Stimulated activated naive CD8-positive, alpha-beta T cell treated with anti-CD3 and anti-CD28 coated beads, Interleukin-15, Interleukin-2, amounts not matched to agents 100 ng/mL and 50 ng/mL, for 24 hours (primary cell): ENCODE measurements at regions not wholly inside any gene's neighbourhood (a gene's known extent, or its start where the extent isn't known, plus 50 kb on each side); places are given as distances from the start of the nearest gene placed in this dataset.

Experiments used
- H3K27ac Mint-ChIP-seq: one replicate; pipeline ENCODE4 v1.8.0; 2021; ENCODE audit warnings: mild to moderate bottlenecking, mixed read lengths
- H3K27me3 Mint-ChIP-seq: one replicate; pipeline ENCODE4 v1.8.0; 2021; ENCODE audit warnings: mixed read lengths
- H3K36me3 Mint-ChIP-seq: one replicate; pipeline ENCODE4 v1.8.0; 2021; ENCODE audit warnings: low read depth, mixed read lengths
- H3K4me1 Mint-ChIP-seq: one replicate; pipeline ENCODE4 v1.8.0; 2021; ENCODE audit warnings: low read depth, mixed read lengths
- H3K4me3 Mint-ChIP-seq: one replicate; pipeline ENCODE4 v1.8.0; 2021; ENCODE audit warnings: mild to moderate bottlenecking, mixed read lengths
- H3K9me3 Mint-ChIP-seq: one replicate; pipeline ENCODE4 v1.8.0; 2021; ENCODE audit warnings: mixed read lengths

GRCh38 chr4:27861381-27861787, 1000.7 kb downstream of the STIM2 start:
- H3K4me1 Mint-ChIP-seq, result no peaks in the 10 kb centered on the region
- no peaks in the 10 kb centered on the region for H3K27me3 Mint-ChIP-seq
- H3K4me3 Mint-ChIP-seq, result no peak overlapping the region
- H3K9me3 Mint-ChIP-seq, result peaks cover 5% of the 10 kb centered on the region
- H3K27ac Mint-ChIP-seq, result no peak overlapping the region
- H3K36me3 Mint-ChIP-seq, result no peaks in the 10 kb centered on the region

- no peak overlapping the region for H3K4me3 Mint-ChIP-seq
- H3K4me1 Mint-ChIP-seq, result no peaks in the 10 kb centered on the region
- no peaks in the 10 kb centered on the region for H3K36me3 Mint-ChIP-seq
- peaks cover 7% of the 10 kb centered on the region for H3K9me3 Mint-ChIP-seq
- no peaks in the 10 kb centered on the region for H3K27me3 Mint-ChIP-seq
- H3K27ac Mint-ChIP-seq, result no peak overlapping the region
These were observed 1001.2 kb downstream of the STIM2 start for GRCh38 chr4:27861802-27862201.

GRCh38 chr4:27873596-27873995, 1013.0 kb downstream of the STIM2 start:
- no peak overlapping the region for H3K27ac Mint-ChIP-seq
- H3K27me3 Mint-ChIP-seq, result no peaks in the 10 kb centered on the region
- no peak overlapping the region for H3K4me3 Mint-ChIP-seq
- H3K36me3 Mint-ChIP-seq, result no peaks in the 10 kb centered on the region
- no peaks in the 10 kb centered on the region for H3K4me1 Mint-ChIP-seq
- H3K9me3 Mint-ChIP-seq, result peaks cover 19% of the 10 kb centered on the region

- no peak overlapping the region for H3K4me3 Mint-ChIP-seq
- no peaks in the 10 kb centered on the region for H3K36me3 Mint-ChIP-seq
- H3K9me3 Mint-ChIP-seq, result no peaks in the 10 kb centered on the region
- no peaks in the 10 kb centered on the region for H3K27me3 Mint-ChIP-seq
- H3K4me1 Mint-ChIP-seq, result no peaks in the 10 kb centered on the region
- no peak overlapping the region for H3K27ac Mint-ChIP-seq
These were observed 1021.1 kb downstream of the STIM2 start for GRCh38 chr4:27881705-27882104.

- Mint-ChIP-seq H3K9me3 (peaks cover 6% of the 10 kb centered on the region), H3K4me3 (no peak overlapping the region), H3K36me3 (no peaks in the 10 kb centered on the region), H3K4me1 (no peaks in the 10 kb centered on the region), H3K27ac (no peak overlapping the region), H3K27me3 (no peaks in the 10 kb centered on the region)
These were observed 1025.5 kb downstream of the STIM2 start for GRCh38 chr4:27886120-27886519.

GRCh38 chr4:27887646-27888045, 1027.0 kb downstream of the STIM2 start:
- Mint-ChIP-seq H3K4me1 (no peaks in the 10 kb centered on the region), H3K36me3 (no peaks in the 10 kb centered on the region), H3K27me3 (no peaks in the 10 kb centered on the region), H3K4me3 (no peak overlapping the region), H3K27ac (no peak overlapping the region), H3K9me3 (peaks cover 6% of the 10 kb centered on the region)

GRCh38 chr4:27888505-27888904, 1027.9 kb downstream of the STIM2 start:
- Mint-ChIP-seq H3K27me3 (no peaks in the 10 kb centered on the region), H3K36me3 (no peaks in the 10 kb centered on the region), H3K9me3 (peaks cover 7% of the 10 kb centered on the region), H3K4me1 (no peaks in the 10 kb centered on the region), H3K27ac (no peak overlapping the region), H3K4me3 (no peak overlapping the region)

GRCh38 chr4:27894951-27895350, 1034.3 kb downstream of the STIM2 start:
- H3K9me3 Mint-ChIP-seq, result peaks cover 11% of the 10 kb centered on the region
- H3K36me3 Mint-ChIP-seq, result no peaks in the 10 kb centered on the region
- H3K4me3 Mint-ChIP-seq, result no peak overlapping the region
- no peak overlapping the region for H3K27ac Mint-ChIP-seq
- H3K27me3 Mint-ChIP-seq, result no peaks in the 10 kb centered on the region
- H3K4me1 Mint-ChIP-seq, result no peaks in the 10 kb centered on the region

GRCh38 chr4:27908356-27908755, 1047.7 kb downstream of the STIM2 start:
- Mint-ChIP-seq H3K27me3 (no peaks in the 10 kb centered on the region), H3K9me3 (no peaks in the 10 kb centered on the region), H3K36me3 (no peaks in the 10 kb centered on the region), H3K27ac (no peak overlapping the region), H3K4me3 (no peak overlapping the region), H3K4me1 (no peaks in the 10 kb centered on the region)

- Mint-ChIP-seq H3K9me3 (no peaks in the 10 kb centered on the region), H3K27ac (no peak overlapping the region), H3K4me3 (no peak overlapping the region), H3K27me3 (no peaks in the 10 kb centered on the region), H3K36me3 (no peaks in the 10 kb centered on the region), H3K4me1 (no peaks in the 10 kb centered on the region)
These were observed 1049.6 kb downstream of the STIM2 start for GRCh38 chr4:27910227-27910626.

- Mint-ChIP-seq H3K36me3 (no peaks in the 10 kb centered on the region), H3K4me3 (no peak overlapping the region), H3K9me3 (no peaks in the 10 kb centered on the region), H3K27me3 (no peaks in the 10 kb centered on the region), H3K4me1 (no peaks in the 10 kb centered on the region), H3K27ac (no peak overlapping the region)
These were observed 1050.4 kb downstream of the STIM2 start for GRCh38 chr4:27911047-27911446.

GRCh38 chr4:27913738-27914137, 1053.1 kb downstream of the STIM2 start:
- Mint-ChIP-seq H3K27me3 (no peaks in the 10 kb centered on the region), H3K36me3 (no peaks in the 10 kb centered on the region), H3K27ac (no peak overlapping the region), H3K4me3 (no peak overlapping the region), H3K9me3 (no peaks in the 10 kb centered on the region), H3K4me1 (no peaks in the 10 kb centered on the region)

- no peaks in the 10 kb centered on the region for H3K9me3 Mint-ChIP-seq
- no peaks in the 10 kb centered on the region for H3K36me3 Mint-ChIP-seq
- H3K27me3 Mint-ChIP-seq, result no peaks in the 10 kb centered on the region
- no peaks in the 10 kb centered on the region for H3K4me1 Mint-ChIP-seq
- H3K4me3 Mint-ChIP-seq, result no peak overlapping the region
- H3K27ac Mint-ChIP-seq, result no peak overlapping the region
These were observed 1055.2 kb downstream of the STIM2 start for GRCh38 chr4:27915822-27916221.

GRCh38 chr4:27916452-27917184, 1056.0 kb downstream of the STIM2 start:
- Mint-ChIP-seq H3K4me1 (no peaks in the 10 kb centered on the region), H3K4me3 (no peak overlapping the region), H3K36me3 (no peaks in the 10 kb centered on the region), H3K27ac (no peak overlapping the region), H3K27me3 (no peaks in the 10 kb centered on the region), H3K9me3 (no peaks in the 10 kb centered on the region)

- Mint-ChIP-seq H3K27ac (no peak overlapping the region), H3K4me1 (no peaks in the 10 kb centered on the region), H3K4me3 (no peak overlapping the region), H3K9me3 (no peaks in the 10 kb centered on the region), H3K36me3 (no peaks in the 10 kb centered on the region), H3K27me3 (no peaks in the 10 kb centered on the region)
These were observed 1056.7 kb downstream of the STIM2 start for GRCh38 chr4:27917381-27917780.

GRCh38 chr4:27921231-27921630, 1060.6 kb downstream of the STIM2 start:
- H3K4me3 Mint-ChIP-seq, result no peak overlapping the region
- H3K9me3 Mint-ChIP-seq, result peaks cover 8% of the 10 kb centered on the region

More at GRCh38 chr4:27921231-27921630, 1060.6 kb downstream of the STIM2 start:
- no peaks in the 10 kb centered on the region for H3K4me1 Mint-ChIP-seq
- no peaks in the 10 kb centered on the region for H3K36me3 Mint-ChIP-seq
- H3K27ac Mint-ChIP-seq, result no peak overlapping the region
- no peaks in the 10 kb centered on the region for H3K27me3 Mint-ChIP-seq
